NOMO-1 (cell line): ENCODE measurements at regions not wholly inside any gene's neighbourhood (a gene's known extent, or its start where the extent isn't known, plus 50 kb on each side); places are given as distances from the start of the nearest gene placed in this dataset.
"Not testable (repeated sequence)": the region's sequence is repeated elsewhere in the genome, so short reads cannot be mapped to it uniquely, and the experiment has no call there.

Experiments used
- DNase-seq, 2 experiments: peaks; one replicate each; lab custom pipeline; 2025; ENCODE audit not compliant: unreplicated experiment in 2 of 2; lab: John Stamatoyannopoulos, UW

GRCh38 chr4:188370777-188371176 is 231.5 kb downstream of the TRIML1 start:
- DNase-seq: peak in 1 of 2 experiments; percentile 0

GRCh38 chr4:188372058-188372457 is 232.8 kb downstream of the TRIML1 start:
- DNase-seq: no peak

- no peak for DNase-seq
These were observed 233.6 kb downstream of the TRIML1 start for GRCh38 chr4:188372829-188373228.

GRCh38 chr4:188374871-188375270 is 235.6 kb downstream of the TRIML1 start:
- no peak for DNase-seq

- DNase-seq: no peak
These were observed 238.6 kb downstream of the TRIML1 start for GRCh38 chr4:188377816-188378215.

GRCh38 chr4:188383180-188383579 is 243.9 kb downstream of the TRIML1 start:
- no peak for DNase-seq

GRCh38 chr4:188387179-188387791 is 248.0 kb downstream of the TRIML1 start:
- no peak for DNase-seq

GRCh38 chr4:188391349-188391748 is 252.1 kb downstream of the TRIML1 start:
- not testable (repeated sequence) for DNase-seq

- no peak for DNase-seq
These were observed 256.8 kb downstream of the TRIML1 start for GRCh38 chr4:188396037-188396436.

GRCh38 chr4:188399834-188400233 is 260.6 kb downstream of the TRIML1 start:
- no peak for DNase-seq

- no peak for DNase-seq
These were observed 261.2 kb downstream of the TRIML1 start for GRCh38 chr4:188400451-188400850.

- DNase-seq: no peak
These were observed 264.0 kb downstream of the TRIML1 start for GRCh38 chr4:188403272-188403671.

- DNase-seq: not testable (repeated sequence)
These were observed 266.0 kb downstream of the TRIML1 start for GRCh38 chr4:188405071-188405835.

GRCh38 chr4:188408244-188409030 is 269.2 kb downstream of the TRIML1 start:
- DNase-seq: no peak

GRCh38 chr4:188409851-188410250 is 270.6 kb downstream of the TRIML1 start:
- no peak for DNase-seq

GRCh38 chr4:188411805-188412204 is 272.6 kb downstream of the TRIML1 start:
- DNase-seq: no peak

GRCh38 chr4:188412499-188412898 is 273.3 kb downstream of the TRIML1 start:
- DNase-seq: no peak

GRCh38 chr4:188414441-188414840 is 275.2 kb downstream of the TRIML1 start:
- no peak for DNase-seq

- DNase-seq: no peak
These were observed 277.9 kb downstream of the TRIML1 start for GRCh38 chr4:188417181-188417580.

GRCh38 chr4:188423039-188423438 is 283.8 kb downstream of the TRIML1 start:
- DNase-seq: no peak

GRCh38 chr4:188428935-188429334 is 289.7 kb downstream of the TRIML1 start:
- DNase-seq: no peak

- no peak for DNase-seq
These were observed 290.7 kb downstream of the TRIML1 start for GRCh38 chr4:188429965-188430364.
